ENCODE measurements at regions not wholly inside any gene's neighbourhood (a gene's known extent, or its start where the extent isn't known, plus 50 kb on each side); places are given as distances from the start of the nearest gene placed in this dataset.

DNA sequence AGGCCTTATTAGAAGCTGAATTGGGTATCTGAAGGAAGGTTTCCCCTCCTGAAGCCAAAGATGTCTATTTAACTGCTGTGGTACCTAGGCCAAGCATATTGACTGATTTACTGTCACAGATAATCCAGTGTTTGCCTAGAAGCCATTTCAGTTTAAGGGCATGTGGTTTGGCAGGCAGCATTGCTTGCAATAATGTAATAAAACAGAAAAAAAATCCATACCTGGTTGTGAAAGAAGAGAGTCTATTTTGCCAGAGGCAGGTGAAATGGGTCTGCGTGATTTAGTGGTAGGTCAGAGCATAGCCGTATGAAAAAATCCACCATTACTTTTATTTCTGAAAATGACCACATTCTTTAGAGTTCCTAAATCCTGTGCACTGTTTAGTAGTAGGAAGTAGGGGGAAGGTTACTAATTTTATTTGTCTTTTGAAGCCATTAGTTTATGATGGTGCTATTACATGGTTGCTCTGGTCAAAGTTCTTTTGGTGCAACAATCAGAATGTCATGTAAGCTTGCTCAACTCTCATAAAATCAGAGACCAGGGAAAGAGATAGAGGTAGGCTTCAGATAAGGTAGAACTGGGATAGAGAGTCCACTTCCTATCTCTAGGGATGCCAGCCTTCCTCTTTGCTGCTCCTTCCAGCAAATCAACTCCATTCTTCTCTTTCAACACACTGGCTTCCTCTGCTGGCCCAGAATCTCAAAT lies 343.4 kb downstream of the GPD2 start:
- TF ChIP-seq, protein P1, sequence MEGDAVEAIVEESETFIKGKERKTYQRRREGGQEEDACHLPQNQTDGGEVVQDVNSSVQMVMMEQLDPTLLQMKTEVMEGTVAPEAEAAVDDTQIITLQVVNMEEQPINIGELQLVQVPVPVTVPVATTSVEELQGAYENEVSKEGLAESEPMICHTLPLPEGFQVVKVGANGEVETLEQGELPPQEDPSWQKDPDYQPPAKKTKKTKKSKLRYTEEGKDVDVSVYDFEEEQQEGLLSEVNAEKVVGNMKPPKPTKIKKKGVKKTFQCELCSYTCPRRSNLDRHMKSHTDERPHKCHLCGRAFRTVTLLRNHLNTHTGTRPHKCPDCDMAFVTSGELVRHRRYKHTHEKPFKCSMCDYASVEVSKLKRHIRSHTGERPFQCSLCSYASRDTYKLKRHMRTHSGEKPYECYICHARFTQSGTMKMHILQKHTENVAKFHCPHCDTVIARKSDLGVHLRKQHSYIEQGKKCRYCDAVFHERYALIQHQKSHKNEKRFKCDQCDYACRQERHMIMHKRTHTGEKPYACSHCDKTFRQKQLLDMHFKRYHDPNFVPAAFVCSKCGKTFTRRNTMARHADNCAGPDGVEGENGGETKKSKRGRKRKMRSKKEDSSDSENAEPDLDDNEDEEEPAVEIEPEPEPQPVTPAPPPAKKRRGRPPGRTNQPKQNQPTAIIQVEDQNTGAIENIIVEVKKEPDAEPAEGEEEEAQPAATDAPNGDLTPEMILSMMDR (IDR thresholded peaks at IDR 0.05) = no peak
- TF ChIP-seq SIN3A (IDR thresholded peaks at IDR 0.05; ENCODE audit: borderline replicate concordance, insufficient read depth, low read depth, low read length) = no peak
- TF ChIP-seq POLR2AphosphoS5 (IDR thresholded peaks at IDR 0.05; ENCODE audit: low read depth, low read length) = no peak
